Kidney epithelial cell (primary cell): ENCODE measurements at regions not wholly inside any gene's neighbourhood (a gene's known extent, or its start where the extent isn't known, plus 50 kb on each side); places are given as distances from the start of the nearest gene placed in this dataset.

ENCODE experiments used
- DNase-seq: peaks from one replicate; pipeline ENCODE4 v3.0.0-alpha.2; 2010; ENCODE audit warnings: low read depth
- H3K27me3 ChIP-seq: 2 replicates; pipeline ENCODE4 v1.6.0; 2011; ENCODE audit warnings: low read length; ENCODE audit not compliant: control insufficient read depth, insufficient read depth
- H3K36me3 ChIP-seq: 2 replicates; pipeline ENCODE4 v1.5.1; 2011; ENCODE audit warnings: low read length; ENCODE audit not compliant: control insufficient read depth, insufficient read depth
- H3K4me3 ChIP-seq: 2 replicates; pipeline ENCODE4 v1.5.1; 2011; ENCODE audit warnings: low read depth, mild to moderate bottlenecking, control low read depth, low read length
- TF ChIP-seq, protein P1 (sequence below): IDR thresholded peaks from 2 replicates; pipeline ENCODE4 v1.5.1; 2011; ENCODE audit warnings: mild to moderate bottlenecking, moderate library complexity, low read length, control low read depth, inconsistent platforms; ENCODE audit not compliant: insufficient read depth, poor library complexity, severe bottlenecking

GRCh38 chr1:57503337-57503736 is 79.5 kb upstream of the DAB1 start:
- DNase-seq = no peak
- H3K36me3 ChIP-seq = no peaks in the 10 kb centered on the region
- H3K4me3 ChIP-seq = no peak overlapping the region
- no peaks in the 10 kb centered on the region for H3K27me3 ChIP-seq
- TF ChIP-seq, protein P1, sequence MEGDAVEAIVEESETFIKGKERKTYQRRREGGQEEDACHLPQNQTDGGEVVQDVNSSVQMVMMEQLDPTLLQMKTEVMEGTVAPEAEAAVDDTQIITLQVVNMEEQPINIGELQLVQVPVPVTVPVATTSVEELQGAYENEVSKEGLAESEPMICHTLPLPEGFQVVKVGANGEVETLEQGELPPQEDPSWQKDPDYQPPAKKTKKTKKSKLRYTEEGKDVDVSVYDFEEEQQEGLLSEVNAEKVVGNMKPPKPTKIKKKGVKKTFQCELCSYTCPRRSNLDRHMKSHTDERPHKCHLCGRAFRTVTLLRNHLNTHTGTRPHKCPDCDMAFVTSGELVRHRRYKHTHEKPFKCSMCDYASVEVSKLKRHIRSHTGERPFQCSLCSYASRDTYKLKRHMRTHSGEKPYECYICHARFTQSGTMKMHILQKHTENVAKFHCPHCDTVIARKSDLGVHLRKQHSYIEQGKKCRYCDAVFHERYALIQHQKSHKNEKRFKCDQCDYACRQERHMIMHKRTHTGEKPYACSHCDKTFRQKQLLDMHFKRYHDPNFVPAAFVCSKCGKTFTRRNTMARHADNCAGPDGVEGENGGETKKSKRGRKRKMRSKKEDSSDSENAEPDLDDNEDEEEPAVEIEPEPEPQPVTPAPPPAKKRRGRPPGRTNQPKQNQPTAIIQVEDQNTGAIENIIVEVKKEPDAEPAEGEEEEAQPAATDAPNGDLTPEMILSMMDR = no peak

GRCh38 chr1:57500136-57500830 is 76.4 kb upstream of the DAB1 start:
- Histone ChIP-seq H3K27me3 (no peaks in the 10 kb centered on the region), H3K4me3 (no peak overlapping the region), H3K36me3 (no peaks in the 10 kb centered on the region)
- TF ChIP-seq, protein P1 = no peak
- DNase-seq = no peak

- no peaks in the 10 kb centered on the region for H3K36me3 ChIP-seq
- no peak overlapping the region for H3K4me3 ChIP-seq
- no peaks in the 10 kb centered on the region for H3K27me3 ChIP-seq
- no peak for DNase-seq
- TF ChIP-seq, protein P1 = no peak
Measured at GRCh38 chr1:57494530-57495079, 70.7 kb upstream of the DAB1 start.

- Histone ChIP-seq H3K4me3 (no peak overlapping the region), H3K27me3 (no peaks in the 10 kb centered on the region), H3K36me3 (no peaks in the 10 kb centered on the region)
- DNase-seq = no peak
- TF ChIP-seq, protein P1 = no peak
Measured at GRCh38 chr1:57492586-57493226, 68.8 kb upstream of the DAB1 start.

- DNase-seq = no peak
- TF ChIP-seq, protein P1 = no peak
- no peaks in the 10 kb centered on the region for H3K36me3 ChIP-seq
- H3K4me3 ChIP-seq = no peak overlapping the region
- H3K27me3 ChIP-seq = no peaks in the 10 kb centered on the region
Measured at GRCh38 chr1:57489358-57490036, 65.6 kb upstream of the DAB1 start.
